SJSA1 (cell line): ENCODE measurements at regions not wholly inside any gene's neighbourhood (a gene's known extent, or its start where the extent isn't known, plus 50 kb on each side); places are given as distances from the start of the nearest gene placed in this dataset.

Experiments
- DNase-seq, 2 experiments: peaks; one replicate each; pipeline ENCODE4 v3.0.0-alpha.2; 2015 to 2020; ENCODE audit warnings: low spot score in 2 of 2, low read depth in 1 of 2
- H3K27ac ChIP-seq: fragments of 250-450 bp; sonication (Bioruptor Pico); 2 replicates; pipeline ENCODE4 v1.5.1; 2020; ENCODE audit warnings: mild to moderate bottlenecking, moderate library complexity
- H3K27me3 ChIP-seq: fragments of 250-450 bp; sonication (Bioruptor Pico); replicated peaks from 2 replicates; pipeline ENCODE4 v1.5.1; 2020; ENCODE audit warnings: mild to moderate bottlenecking, moderate library complexity
- H3K36me3 ChIP-seq: fragments of 250-450 bp; sonication (Bioruptor Pico); 2 replicates; pipeline ENCODE4 v1.5.1; 2020; ENCODE audit warnings: mild to moderate bottlenecking
- H3K4me1 ChIP-seq: fragments of 250-450 bp; sonication (Bioruptor Pico); replicated peaks from 2 replicates; pipeline ENCODE4 v1.6.1; 2021; ENCODE audit warnings: mild to moderate bottlenecking
- H3K4me3 ChIP-seq: fragments of 250-450 bp; sonication (Bioruptor Pico); 2 replicates; pipeline ENCODE4 v1.5.1; 2020; ENCODE audit warnings: mild to moderate bottlenecking
- H3K9me3 ChIP-seq: fragments of 250-450 bp; sonication (Bioruptor Pico); replicated peaks from 2 replicates; pipeline ENCODE4 v1.5.1; 2020; ENCODE audit warnings: mild to moderate bottlenecking

GRCh38 chr3:40593351-40593750 is 68.6 kb downstream of the ZNF621 start:
- Histone ChIP-seq H3K4me1 (no peaks in the 10 kb centered on the region), H3K27me3 (no peaks in the 10 kb centered on the region), H3K9me3 (no peaks in the 10 kb centered on the region), H3K4me3 (no peak overlapping the region), H3K36me3 (no peaks in the 10 kb centered on the region), H3K27ac (no peak overlapping the region)
- DNase-seq: no peak

- Histone ChIP-seq H3K4me1 (no peaks in the 10 kb centered on the region), H3K27me3 (no peaks in the 10 kb centered on the region), H3K9me3 (no peaks in the 10 kb centered on the region), H3K36me3 (no peaks in the 10 kb centered on the region), H3K27ac (no peak overlapping the region), H3K4me3 (no peak overlapping the region)
- DNase-seq: no peak
Observed at GRCh38 chr3:40597441-40597840, 72.7 kb downstream of the ZNF621 start.

DNA sequence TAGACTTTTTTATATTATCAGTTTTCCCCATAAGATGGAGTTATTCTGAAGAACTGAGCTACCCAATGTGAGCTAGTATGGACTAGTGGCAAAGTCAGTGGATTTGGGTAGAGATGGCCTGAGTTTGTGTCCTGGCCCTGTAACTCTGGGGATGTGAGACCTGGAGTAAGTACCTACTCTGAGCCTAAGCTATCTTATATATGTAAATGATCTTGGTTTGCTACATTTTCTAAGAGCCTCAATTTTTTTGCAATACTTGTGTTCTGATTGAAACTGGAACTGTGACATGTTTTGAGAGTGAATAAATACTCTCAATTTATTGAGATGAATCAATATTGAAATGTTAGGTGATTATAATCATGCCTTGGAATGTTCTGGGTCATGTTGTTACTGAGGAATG is 73.6 kb downstream of the ZNF621 start:
- H3K4me3 ChIP-seq: no peak overlapping the region
- H3K4me1 ChIP-seq: no peaks in the 10 kb centered on the region
- no peak overlapping the region for H3K27ac ChIP-seq
- no peaks in the 10 kb centered on the region for H3K36me3 ChIP-seq
- DNase-seq: no peak
- no peaks in the 10 kb centered on the region for H3K9me3 ChIP-seq
- H3K27me3 ChIP-seq: no peaks in the 10 kb centered on the region

DNA sequence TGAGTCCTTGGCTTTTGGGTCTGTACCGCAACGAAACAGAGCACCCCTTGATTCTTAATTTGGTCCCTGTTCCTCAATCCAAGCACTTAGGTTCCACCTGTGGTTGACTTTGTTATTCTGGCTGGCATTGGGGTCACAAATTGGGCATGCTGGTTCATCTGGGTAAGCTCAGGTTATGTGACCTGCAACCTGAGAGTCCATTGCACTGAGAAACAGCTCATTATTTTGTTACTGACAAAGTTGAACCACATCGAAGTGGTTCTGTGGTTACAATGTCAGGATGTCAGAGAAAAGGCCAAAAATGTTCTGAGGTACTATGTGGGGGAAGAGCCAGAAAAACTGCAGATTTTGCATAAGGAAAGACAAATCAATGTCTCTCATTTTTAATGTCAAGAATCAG is 74.2 kb downstream of the ZNF621 start:
- H3K36me3 ChIP-seq: no peaks in the 10 kb centered on the region
- H3K4me1 ChIP-seq: no peaks in the 10 kb centered on the region
- no peaks in the 10 kb centered on the region for H3K27me3 ChIP-seq
- H3K9me3 ChIP-seq: no peaks in the 10 kb centered on the region
- no peak overlapping the region for H3K27ac ChIP-seq
- no peak for DNase-seq
- H3K4me3 ChIP-seq: no peak overlapping the region

DNA sequence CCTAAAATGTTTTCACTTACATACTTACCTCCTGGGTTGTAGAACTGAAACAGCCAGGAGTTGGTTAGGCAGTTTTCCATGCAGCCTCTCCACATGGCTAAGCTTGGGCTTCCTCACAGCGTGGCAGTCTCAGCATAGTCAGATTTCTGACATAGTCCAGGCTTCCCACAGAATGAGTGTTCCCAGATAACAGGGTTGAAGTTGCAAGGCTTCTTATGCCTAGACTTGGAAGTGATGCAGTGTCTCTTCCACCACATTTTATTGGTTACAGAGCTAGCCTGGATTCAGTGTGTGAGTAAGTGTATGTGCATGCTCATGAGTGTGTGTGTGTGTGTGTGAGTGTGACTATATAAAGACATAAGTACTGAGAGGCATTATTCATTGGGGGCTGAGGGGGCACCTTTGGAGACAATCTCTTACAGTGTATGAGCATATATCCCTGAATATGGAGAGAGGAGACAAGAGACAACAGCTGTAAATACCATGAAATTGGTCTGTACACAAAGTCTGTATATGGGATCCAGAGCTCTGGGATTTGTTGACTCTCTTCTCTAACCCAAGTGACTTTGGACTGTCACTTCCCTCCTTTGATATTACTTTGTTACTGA is 78.1 kb downstream of the ZNF621 start:
- Histone ChIP-seq H3K4me1 (no peaks in the 10 kb centered on the region), H3K4me3 (no peak overlapping the region), H3K27ac (no peak overlapping the region), H3K27me3 (no peaks in the 10 kb centered on the region), H3K36me3 (no peaks in the 10 kb centered on the region), H3K9me3 (no peaks in the 10 kb centered on the region)
- DNase-seq: no peak

GRCh38 chr3:40605960-40606359 is 81.2 kb downstream of the ZNF621 start:
- Histone ChIP-seq H3K36me3 (no peaks in the 10 kb centered on the region), H3K4me1 (no peaks in the 10 kb centered on the region)
- no peak for DNase-seq

DNA sequence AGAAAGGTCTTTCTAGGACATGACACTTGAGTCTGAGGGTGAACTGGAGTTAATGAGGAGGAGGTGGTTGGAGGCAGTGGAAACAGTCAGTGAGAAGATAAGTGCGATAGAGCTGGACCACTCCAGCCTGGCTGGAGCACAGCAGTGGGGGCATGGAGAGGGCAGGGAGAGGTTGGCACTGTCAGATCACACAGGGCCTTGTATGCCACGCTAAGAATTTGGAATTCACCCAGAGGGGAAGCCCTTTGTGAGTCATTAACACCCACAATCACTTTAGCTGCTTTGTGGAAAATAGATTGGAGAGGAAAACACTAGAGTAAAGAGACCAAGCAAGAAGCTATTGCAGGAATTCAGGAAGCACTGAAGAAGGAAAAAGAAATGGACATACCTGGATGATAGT is 83.3 kb downstream of the ZNF621 start:
- Histone ChIP-seq H3K4me1 (no peaks in the 10 kb centered on the region), H3K27me3 (no peaks in the 10 kb centered on the region), H3K36me3 (no peaks in the 10 kb centered on the region), H3K9me3 (no peaks in the 10 kb centered on the region), H3K27ac (no peak overlapping the region), H3K4me3 (no peak overlapping the region)
- no peak for DNase-seq

More at GRCh38 chr3:40605960-40606359, 81.2 kb downstream of the ZNF621 start:
- no peak overlapping the region for H3K27ac ChIP-seq
- no peaks in the 10 kb centered on the region for H3K27me3 ChIP-seq
- no peaks in the 10 kb centered on the region for H3K9me3 ChIP-seq
- H3K4me3 ChIP-seq: no peak overlapping the region

DNA sequence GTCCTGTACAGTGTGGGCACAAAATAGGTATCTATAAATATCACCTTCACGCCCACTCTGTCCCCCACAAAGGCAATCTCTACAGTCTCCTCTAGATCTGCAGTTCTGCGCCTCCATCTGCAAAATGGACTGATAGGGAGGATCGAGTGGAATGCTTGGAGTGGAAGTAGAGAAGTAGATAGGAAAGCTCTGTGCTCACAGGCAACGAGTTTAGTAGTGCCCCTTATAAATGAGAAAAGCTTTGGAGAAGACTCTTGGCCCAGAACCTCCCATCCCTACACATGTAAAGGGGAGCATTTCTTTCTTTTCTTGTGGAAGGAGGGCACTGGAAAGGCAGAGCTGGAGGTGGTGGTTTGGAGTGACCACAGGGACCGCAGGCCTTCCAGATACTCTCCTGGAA is 88.5 kb downstream of the ZNF621 start:
- Histone ChIP-seq H3K27me3 (no peaks in the 10 kb centered on the region), H3K9me3 (no peaks in the 10 kb centered on the region), H3K27ac (no peak overlapping the region), H3K4me1 (no peaks in the 10 kb centered on the region), H3K36me3 (no peaks in the 10 kb centered on the region), H3K4me3 (no peak overlapping the region)
- DNase-seq: no peak

- Histone ChIP-seq H3K27ac (no peak overlapping the region), H3K36me3 (no peaks in the 10 kb centered on the region), H3K4me1 (no peaks in the 10 kb centered on the region), H3K27me3 (no peaks in the 10 kb centered on the region), H3K9me3 (no peaks in the 10 kb centered on the region), H3K4me3 (no peak overlapping the region)
- no peak for DNase-seq
Observed at GRCh38 chr3:40615110-40615915, 90.6 kb downstream of the ZNF621 start.

DNA sequence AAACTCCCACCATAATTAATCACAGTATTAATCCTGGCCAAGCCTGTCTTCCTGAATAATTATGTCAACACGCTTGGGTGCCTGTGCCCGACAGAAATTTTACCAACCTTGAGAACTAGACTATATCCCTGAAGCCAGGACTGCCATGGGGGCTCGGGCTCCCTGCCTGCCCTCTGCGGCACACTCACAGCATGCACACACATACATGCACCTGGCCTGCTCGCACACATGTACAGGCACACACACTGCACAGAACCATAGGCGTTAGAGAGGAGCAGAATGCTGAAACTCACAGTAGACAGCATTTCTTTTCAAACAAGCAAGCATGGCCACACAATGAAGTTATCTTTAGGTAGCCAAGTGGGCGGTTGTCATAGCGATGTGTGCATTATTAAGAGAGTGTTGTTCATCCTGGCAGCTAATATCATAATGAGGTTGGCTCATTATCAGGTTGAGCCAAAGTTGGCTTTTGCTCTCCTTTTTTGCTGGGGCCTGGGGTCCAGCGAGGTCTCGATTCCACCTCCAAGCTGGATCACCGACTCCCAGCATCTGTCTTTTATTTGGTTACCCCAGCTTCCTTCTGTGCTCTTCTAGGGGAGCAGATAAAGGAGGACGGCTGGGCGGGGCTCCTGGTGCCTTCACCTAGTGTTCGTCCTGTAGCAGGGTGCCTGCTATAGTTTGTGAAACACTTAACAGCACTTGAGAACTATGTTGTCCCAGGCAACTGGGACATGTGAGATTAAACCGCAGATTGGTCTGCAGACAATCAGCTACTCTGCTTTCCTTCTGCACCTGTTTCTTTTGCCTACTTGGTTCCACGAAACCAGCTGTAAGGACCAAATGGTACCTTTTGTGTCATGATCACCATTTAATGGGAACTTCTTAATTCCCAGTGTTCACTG is 91.4 kb downstream of the ZNF621 start:
- no peaks in the 10 kb centered on the region for H3K4me1 ChIP-seq

DNA sequence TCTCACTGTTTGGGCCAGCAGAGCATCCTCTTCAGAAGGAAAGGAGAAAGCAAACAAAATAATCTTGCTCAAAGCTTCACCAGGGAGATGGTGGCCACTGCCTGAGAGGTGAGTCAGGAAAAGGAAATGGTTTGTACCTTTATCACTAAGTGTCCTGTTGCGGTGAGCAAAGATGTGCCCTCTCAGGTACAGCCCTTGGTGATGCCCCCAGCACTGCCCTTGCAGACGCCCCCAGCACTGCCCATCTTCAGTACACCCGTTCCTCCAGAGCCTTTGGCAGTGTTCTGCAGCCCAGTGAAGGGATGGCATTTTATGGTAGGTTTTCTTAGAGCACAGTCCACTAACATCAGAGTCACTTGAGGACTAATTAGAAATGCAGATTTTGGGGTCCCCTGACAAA is 92.3 kb downstream of the ZNF621 start:
- Histone ChIP-seq H3K9me3 (no peaks in the 10 kb centered on the region), H3K4me3 (no peak overlapping the region), H3K27me3 (no peaks in the 10 kb centered on the region), H3K27ac (no peak overlapping the region), H3K36me3 (no peaks in the 10 kb centered on the region), H3K4me1 (no peaks in the 10 kb centered on the region)
- DNase-seq: no peak

More for the DNA sequence above, 91.4 kb downstream of the ZNF621 start:
- H3K9me3 ChIP-seq: no peaks in the 10 kb centered on the region
- no peak overlapping the region for H3K27ac ChIP-seq
- no peak overlapping the region for H3K4me3 ChIP-seq
- H3K27me3 ChIP-seq: no peaks in the 10 kb centered on the region
- DNase-seq: no peak
- H3K36me3 ChIP-seq: no peaks in the 10 kb centered on the region

GRCh38 chr3:40618158-40618557 is 93.4 kb downstream of the ZNF621 start:
- no peak overlapping the region for H3K27ac ChIP-seq
- no peaks in the 10 kb centered on the region for H3K36me3 ChIP-seq
- H3K27me3 ChIP-seq: no peaks in the 10 kb centered on the region
- H3K4me1 ChIP-seq: no peaks in the 10 kb centered on the region
- no peak overlapping the region for H3K4me3 ChIP-seq
- H3K9me3 ChIP-seq: no peaks in the 10 kb centered on the region
- DNase-seq: no peak

GRCh38 chr3:40620151-40620550 is 95.4 kb downstream of the ZNF621 start:
- Histone ChIP-seq H3K9me3 (no peaks in the 10 kb centered on the region; the same call in 1 of the 2 replicates), H3K36me3 (no peaks in the 10 kb centered on the region), H3K4me1 (no peaks in the 10 kb centered on the region), H3K4me3 (no peak overlapping the region), H3K27ac (no peak overlapping the region), H3K27me3 (no peaks in the 10 kb centered on the region)
- no peak for DNase-seq

DNA sequence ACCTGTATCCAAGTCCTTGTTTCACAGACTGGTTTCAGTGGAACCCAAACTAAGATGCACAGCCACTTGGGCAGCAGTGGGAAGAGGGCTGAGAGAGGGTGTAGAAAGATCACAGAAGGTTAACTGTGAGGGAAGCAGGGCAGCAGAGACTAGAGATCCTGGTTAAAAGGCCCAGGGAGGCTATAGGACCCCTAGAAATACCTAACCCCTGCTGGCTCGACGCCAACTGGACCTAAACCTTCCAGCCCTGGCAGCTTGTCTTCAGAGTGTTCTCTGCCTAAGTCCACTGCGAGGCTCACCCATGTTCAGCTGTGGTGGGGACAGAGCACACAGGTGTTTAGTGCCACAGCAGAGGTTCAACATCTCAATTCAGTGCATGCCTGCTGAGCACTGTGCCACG is 96.5 kb downstream of the ZNF621 start:
- Histone ChIP-seq H3K36me3 (no peaks in the 10 kb centered on the region), H3K4me1 (no peaks in the 10 kb centered on the region), H3K27me3 (no peaks in the 10 kb centered on the region), H3K27ac (no peak overlapping the region), H3K9me3 (no peaks in the 10 kb centered on the region; the same call in 1 of the 2 replicates), H3K4me3 (no peak overlapping the region)
- DNase-seq: no peak
